MCF 10A (cell line): ENCODE measurements at regions not wholly inside any gene's neighbourhood (a gene's known extent, or its start where the extent isn't known, plus 50 kb on each side); places are given as distances from the start of the nearest gene placed in this dataset.

Source experiments
- BruUV-seq: library from RNA; stranded (reverse); fragments of 400-500 nt; replicated peaks from 2 replicates; lab custom pipeline; 2021; lab: Mats Ljungman, UMichigan
- CTCF ChIA-PET: fragments of 300-600 bp; sonication (Branson Sonifier 250); formaldehyde crosslinking; extraction: SDS; loops from one replicate; lab custom pipeline; 2021; ENCODE audit warnings: antibody characterized with exemption, inconsistent platforms; lab: Yijun Ruan, JAX
- POLR2A ChIA-PET: fragments of 300-600, 350-650 bp; sonication (Branson Sonifier 250); formaldehyde crosslinking; extraction: SDS; loops from one replicate; lab custom pipeline; 2020; ENCODE audit warnings: antibody characterized with exemption, inconsistent platforms; lab: Yijun Ruan, JAX
- DNase-seq: peaks from one replicate; pipeline ENCODE4 v3.0.0-alpha.2; 2018; ENCODE audit not compliant: unreplicated experiment
- H3K27ac Mint-ChIP-seq: one replicate; pipeline ENCODE4 v1.8.0; 2022; ENCODE audit warnings: mild to moderate bottlenecking, low read depth, mixed read lengths; ENCODE audit not compliant: unreplicated experiment
- H3K27me3 Mint-ChIP-seq: one replicate; pipeline ENCODE4 v1.8.0; 2022; ENCODE audit warnings: mixed read lengths; ENCODE audit not compliant: insufficient read depth, unreplicated experiment
- H3K36me3 Mint-ChIP-seq: one replicate; pipeline ENCODE4 v1.8.0; 2022; ENCODE audit warnings: mild to moderate bottlenecking, moderate library complexity, mixed read lengths; ENCODE audit not compliant: insufficient read depth, unreplicated experiment
- H3K4me1 Mint-ChIP-seq: one replicate; pipeline ENCODE4 v1.8.0; 2022; ENCODE audit warnings: mixed read lengths; ENCODE audit not compliant: insufficient read depth, unreplicated experiment
- H3K4me3 Mint-ChIP-seq: one replicate; pipeline ENCODE4 v1.8.0; 2022; ENCODE audit warnings: mild to moderate bottlenecking, moderate library complexity, mixed read lengths; ENCODE audit not compliant: unreplicated experiment
- H3K9me3 Mint-ChIP-seq: one replicate; pipeline ENCODE4 v1.8.0; 2022; ENCODE audit warnings: mixed read lengths; ENCODE audit not compliant: unreplicated experiment
- CTCF ChIP-seq: fragments of 200-600 bp; IDR thresholded peaks from one replicate; pipeline ENCODE4 v1.8.0; 2022; ENCODE audit warnings: antibody characterized with exemption, mild to moderate bottlenecking; ENCODE audit not compliant: unreplicated experiment
- intact Hi-C: fragments of 100-400 bp; cut with micrococcal nuclease; formaldehyde crosslinking; loops from 2 replicates; pipeline ENCODE4 v1.14.1; 2022

- no TSS peak for BruUV-seq
- Mint-ChIP-seq H3K27me3 (no peaks in the 10 kb centered on the region), H3K9me3 (no peaks in the 10 kb centered on the region), H3K4me1 (peaks cover 46% of the 10 kb centered on the region), H3K27ac (peak overlapping the region; percentile 89), H3K4me3 (peak overlapping the region; percentile 88), H3K36me3 (peaks cover 51% of the 10 kb centered on the region)
- TF ChIP-seq CTCF = no peak
- intact Hi-C loops = no loop called here
- ChIA-PET POLR2A (interaction anchor here (0.6 to 7.6 kb wide), 5 partner anchors 31 to 190 kb away, joined by 3 to 443 read pairs (median 3); no protein-coding TSS in a partner anchor), CTCF (interaction anchor here (0.9 kb wide), 1 partner anchor 12 kb away, joined by 3 read pairs; no protein-coding TSS in a partner anchor)
- peak; percentile 90 for DNase-seq
Observed at GRCh38 chr17:77319211-77320043, 178.7 kb downstream of the SEC14L1 start.

GRCh38 chr17:77320044-77320440, 179.3 kb downstream of the SEC14L1 start:
- POLR2A ChIA-PET = interaction anchor here (0.6 to 7.6 kb wide), 7 partner anchors 35 to 231 kb away, joined by 3 to 443 read pairs (median 4); no protein-coding TSS in a partner anchor
- Mint-ChIP-seq H3K27me3 (no peaks in the 10 kb centered on the region), H3K9me3 (no peaks in the 10 kb centered on the region), H3K27ac (peak overlapping the region; percentile 89), H3K4me1 (peaks cover 52% of the 10 kb centered on the region), H3K4me3 (peak overlapping the region; percentile 88), H3K36me3 (peaks cover 53% of the 10 kb centered on the region)
- TF ChIP-seq CTCF = no peak
- BruUV-seq = no TSS peak
- peak; percentile 84 for DNase-seq
- intact Hi-C loops = no loop called here
- CTCF ChIA-PET = interaction anchor here (0.9 kb wide), 1 partner anchor 11 kb away, joined by 3 read pairs; no protein-coding TSS in a partner anchor

GRCh38 chr17:77320485-77321256, 179.9 kb downstream of the SEC14L1 start:
- Mint-ChIP-seq H3K36me3 (peaks cover 50% of the 10 kb centered on the region), H3K27ac (peak overlapping the region; percentile 89), H3K9me3 (no peaks in the 10 kb centered on the region), H3K4me1 (peaks cover 59% of the 10 kb centered on the region), H3K27me3 (no peaks in the 10 kb centered on the region), H3K4me3 (peak overlapping the region; percentile 88)
- peak; percentile 64 for DNase-seq
- CTCF ChIA-PET = interaction anchor here (0.8 to 0.9 kb wide), 2 partner anchors 10 to 40 kb away, joined by 3 to 7 read pairs; no protein-coding TSS in a partner anchor
- TSS peak; percentile 31 for BruUV-seq
- no peak for TF ChIP-seq CTCF
- POLR2A ChIA-PET = interaction anchor here (0.6 to 7.6 kb wide), 11 partner anchors 11 to 232 kb away, joined by 3 to 443 read pairs (median 3); no protein-coding TSS in a partner anchor
- intact Hi-C loops = no loop called here
